HFF-Myc (cell line): ENCODE measurements at regions not wholly inside any gene's neighbourhood (a gene's known extent, or its start where the extent isn't known, plus 50 kb on each side); places are given as distances from the start of the nearest gene placed in this dataset.

Experiments
- DNase-seq: peaks from one replicate; pipeline ENCODE4 v3.0.0-alpha.2; 2011; ENCODE audit warnings: low read depth; ENCODE audit errors: extremely low read depth
- H3K4me3 ChIP-seq: replicated peaks from 2 replicates; pipeline ENCODE4 v1.5.1; 2011; ENCODE audit warnings: low read depth, mild to moderate bottlenecking, control low read depth, low read length
- CTCF ChIP-seq: IDR thresholded peaks from 2 replicates; pipeline ENCODE4 v1.5.1; 2012; ENCODE audit warnings: mild to moderate bottlenecking, low read depth, low read length, control low read depth; ENCODE audit errors: missing control alignments

GRCh38 chr5:57906671-57907070 is 424.1 kb upstream of the ACTBL2 start:
- H3K4me3 ChIP-seq, result no peak overlapping the region
- no peak for TF ChIP-seq CTCF
- DNase-seq, result no peak

GRCh38 chr5:57903458-57903857 is 420.8 kb upstream of the ACTBL2 start:
- DNase-seq, result no peak
- no peak for TF ChIP-seq CTCF
- H3K4me3 ChIP-seq, result no peak overlapping the region

- no peak overlapping the region for H3K4me3 ChIP-seq
- DNase-seq, result no peak
- no peak for TF ChIP-seq CTCF
Observed at GRCh38 chr5:57902095-57902494, 419.5 kb upstream of the ACTBL2 start.

GRCh38 chr5:57900381-57900944 is 417.9 kb upstream of the ACTBL2 start:
- no peak for DNase-seq
- no peak for TF ChIP-seq CTCF
- H3K4me3 ChIP-seq, result no peak overlapping the region

GRCh38 chr5:57896576-57896975 is 414.0 kb upstream of the ACTBL2 start:
- TF ChIP-seq CTCF, result no peak
- DNase-seq, result no peak
- H3K4me3 ChIP-seq, result no peak overlapping the region

- no peak overlapping the region for H3K4me3 ChIP-seq
- no peak for TF ChIP-seq CTCF
- DNase-seq, result no peak
Observed at GRCh38 chr5:57895766-57896165, 413.2 kb upstream of the ACTBL2 start.

GRCh38 chr5:57893926-57894325 is 411.3 kb upstream of the ACTBL2 start:
- no peak for TF ChIP-seq CTCF
- H3K4me3 ChIP-seq, result no peak overlapping the region
- no peak for DNase-seq
